ENCODE measurements at regions not wholly inside any gene's neighbourhood (a gene's known extent, or its start where the extent isn't known, plus 50 kb on each side); places are given as distances from the start of the nearest gene placed in this dataset.
"Not testable (repeated sequence)": the region's sequence is repeated elsewhere in the genome, so short reads cannot be mapped to it uniquely, and the experiment has no call there.

GRCh38 chr9:119905724-119906123 is 536.5 kb upstream of the BRINP1 start:
- peak; percentile 55 to 84 (median 56) for DNase-seq

DNA sequence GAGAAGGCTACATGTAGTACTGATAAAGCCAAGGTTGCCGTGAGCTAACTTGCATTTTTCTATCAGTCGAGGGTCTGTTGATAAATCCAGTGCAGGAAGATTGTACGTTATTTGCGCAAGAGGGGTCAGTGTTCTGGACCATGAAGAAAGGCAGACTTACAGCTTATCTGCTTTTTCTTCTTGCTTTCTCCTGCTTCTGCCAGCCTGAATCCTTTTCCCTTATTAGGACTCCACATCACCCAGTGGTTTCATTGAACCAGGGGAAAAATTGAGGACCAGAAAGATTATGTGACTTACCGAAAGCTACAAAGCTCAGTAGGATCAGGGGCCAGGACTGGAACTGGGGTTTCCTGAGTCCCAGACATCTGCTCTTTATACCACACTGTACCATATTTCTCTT is 534.6 kb upstream of the BRINP1 start:
- DNase-seq: no peak

GRCh38 chr9:119902611-119903010 is 533.4 kb upstream of the BRINP1 start:
- DNase-seq: no peak

- DNase-seq: peak in 1 of 3 experiments; percentile 11
These were observed 529.1 kb upstream of the BRINP1 start for GRCh38 chr9:119898316-119898715.

- no peak for DNase-seq
These were observed 515.2 kb upstream of the BRINP1 start for GRCh38 chr9:119884438-119884837.

DNA sequence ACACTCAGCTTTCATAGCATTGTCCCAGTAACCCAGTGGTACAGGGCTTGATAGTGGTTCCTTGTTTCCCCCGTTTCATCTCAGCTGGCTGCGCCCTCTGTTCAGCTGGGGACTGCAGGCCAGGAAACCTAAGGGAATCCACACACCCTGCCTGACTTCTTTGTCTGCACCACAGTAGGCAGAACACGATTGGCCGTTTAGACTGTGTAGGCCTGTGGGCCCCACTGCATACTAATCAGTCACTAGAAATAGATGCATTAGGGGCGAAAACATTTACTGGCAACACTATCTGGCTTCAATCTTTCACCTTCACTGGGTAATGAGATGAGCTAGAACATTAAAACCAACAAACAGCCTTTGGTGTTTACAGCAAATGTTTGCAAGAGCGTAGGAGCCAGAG is 512.7 kb upstream of the BRINP1 start:
- DNase-seq: no peak

- DNase-seq: no peak
These were observed 511.1 kb upstream of the BRINP1 start for GRCh38 chr9:119880361-119880760.

- peak in 2 of 3 experiments; percentile 38 to 73 for DNase-seq
These were observed 508.1 kb upstream of the BRINP1 start for GRCh38 chr9:119877306-119877705.

DNA sequence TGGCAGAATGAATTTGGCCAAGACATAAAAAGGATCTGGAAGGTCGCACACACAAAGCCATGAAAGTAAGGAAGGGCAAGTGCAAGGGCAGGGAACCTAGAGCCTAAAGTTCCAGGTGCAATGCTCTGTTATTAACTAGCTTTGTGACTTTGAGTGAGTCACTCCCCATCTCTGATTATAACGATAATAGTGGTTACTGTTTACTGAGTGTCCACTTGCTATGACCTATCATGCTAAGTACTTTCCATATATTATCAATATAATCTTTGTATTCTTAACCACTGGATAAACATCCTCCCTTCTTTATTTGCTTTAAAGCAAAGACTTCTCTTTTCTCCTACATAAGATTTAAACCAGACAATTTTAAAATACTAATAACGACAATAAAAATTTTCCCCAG is 504.6 kb upstream of the BRINP1 start:
- no peak for DNase-seq

DNA sequence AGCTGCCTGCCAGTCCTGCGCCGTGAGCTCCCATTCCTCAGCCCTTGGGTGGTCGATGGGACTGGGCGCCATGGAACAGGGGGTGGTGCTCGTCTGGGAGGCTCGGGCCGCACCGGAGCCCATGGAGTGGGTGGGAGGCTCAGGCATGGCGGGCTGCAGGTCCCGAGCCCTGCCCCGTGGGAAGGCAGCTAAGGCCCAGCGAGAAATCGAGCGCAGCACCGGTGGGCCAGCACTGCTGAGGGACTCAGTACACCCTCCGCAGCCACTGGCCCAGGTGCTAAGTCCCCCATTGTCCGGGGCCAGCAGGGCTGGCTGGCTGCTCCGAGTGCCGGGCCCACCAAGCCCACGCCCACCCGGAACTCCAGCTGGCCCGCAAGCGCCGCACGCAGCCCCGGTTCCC is 501.0 kb upstream of the BRINP1 start:
- DNase-seq: not testable (repeated sequence)

DNA sequence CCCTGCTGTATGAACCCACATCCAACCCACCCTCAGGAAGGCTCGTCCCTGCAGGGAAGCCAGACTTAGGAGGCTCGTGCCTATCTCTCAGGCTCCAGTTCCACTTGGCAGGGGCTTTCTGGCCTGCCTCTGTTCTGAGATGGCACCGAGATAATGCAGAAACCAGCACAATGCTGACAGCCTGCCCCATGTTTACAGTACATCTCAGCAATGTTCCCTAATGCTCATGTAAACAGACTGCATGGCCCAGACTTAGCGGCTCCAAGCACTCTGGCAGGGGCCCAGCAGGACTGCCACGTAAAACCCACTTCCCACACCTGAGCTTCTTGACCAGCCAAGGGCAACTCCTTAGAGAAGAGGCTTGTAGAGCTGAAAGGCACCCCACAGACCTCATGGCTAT is 499.5 kb upstream of the BRINP1 start:
- DNase-seq: peak; percentile 61 to 96 (median 86)

DNA sequence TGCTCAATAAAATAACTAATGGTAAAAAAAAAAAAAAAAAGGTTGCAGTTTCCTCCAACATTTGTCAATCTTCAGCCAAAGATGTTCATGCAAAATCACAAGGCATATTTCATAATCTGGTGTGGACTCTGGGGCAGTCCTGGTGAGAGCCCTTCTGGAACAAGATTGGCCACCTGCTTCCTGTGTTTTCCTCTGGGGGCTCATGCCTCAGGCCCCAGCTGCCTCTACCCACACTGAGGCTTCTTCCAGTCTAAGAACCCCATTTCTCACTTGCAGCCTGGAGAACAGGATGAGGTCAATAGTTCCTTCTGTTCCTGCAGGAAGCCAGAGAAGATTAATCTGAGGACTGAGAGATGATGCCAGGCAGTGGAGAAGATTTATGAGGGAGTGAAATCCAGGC is 492.6 kb upstream of the BRINP1 start:
- no peak for DNase-seq

- no peak for DNase-seq
These were observed 489.9 kb upstream of the BRINP1 start for GRCh38 chr9:119859128-119859527.

- peak in 2 of 3 experiments; percentile 51 to 83 for DNase-seq
These were observed 483.9 kb upstream of the BRINP1 start for GRCh38 chr9:119853126-119853525.

DNA sequence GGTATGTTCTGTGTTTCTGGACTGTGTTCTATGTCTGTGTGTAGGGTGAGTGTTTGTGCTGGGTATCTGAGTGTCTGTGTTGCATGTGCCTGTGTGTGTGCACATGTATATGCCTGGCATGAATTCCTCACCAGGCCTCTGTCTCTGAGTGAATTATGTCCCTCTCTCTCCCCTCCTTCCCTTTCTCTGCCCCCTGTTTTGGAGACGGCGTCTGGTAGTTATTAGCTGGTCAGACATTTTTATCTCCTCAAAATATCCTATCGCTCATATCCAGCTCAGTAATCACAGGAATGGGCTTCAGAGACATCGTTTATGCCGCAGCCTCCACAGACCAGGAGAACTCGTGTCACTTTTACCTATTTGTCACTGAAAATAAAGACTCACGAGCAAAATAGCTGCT is 483.2 kb upstream of the BRINP1 start:
- peak in 1 of 3 experiments; percentile 46 for DNase-seq

GRCh38 chr9:119844431-119844830 is 475.2 kb upstream of the BRINP1 start:
- no peak for DNase-seq

- no peak for DNase-seq
These were observed 471.8 kb upstream of the BRINP1 start for GRCh38 chr9:119841016-119841415.

GRCh38 chr9:119839888-119840287 is 470.7 kb upstream of the BRINP1 start:
- DNase-seq: no peak

DNA sequence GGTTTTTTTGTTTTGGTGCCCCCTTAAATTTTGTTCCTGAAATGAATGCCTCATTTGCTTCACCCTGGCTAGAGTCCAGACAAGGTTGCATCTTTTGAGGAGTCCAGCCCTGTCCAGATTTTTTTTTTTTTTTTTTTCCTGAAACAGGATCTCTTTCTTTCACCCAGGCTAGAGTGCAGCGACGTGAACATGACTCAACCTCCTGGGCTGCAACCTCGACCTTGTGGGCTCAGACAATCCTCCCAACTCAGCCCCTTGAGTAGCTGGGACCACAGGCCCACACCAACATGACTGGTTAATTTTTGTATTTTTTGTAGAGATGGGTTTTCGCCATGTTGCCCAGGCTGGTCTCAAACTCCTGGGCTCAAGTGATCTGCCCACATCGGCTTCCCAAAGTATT is 469.0 kb upstream of the BRINP1 start:
- DNase-seq: no peak

GRCh38 chr9:119836036-119836435 is 466.8 kb upstream of the BRINP1 start:
- peak in 2 of 3 experiments; percentile 68 to 93 for DNase-seq

GRCh38 chr9:119834064-119834620 is 464.9 kb upstream of the BRINP1 start:
- no peak for DNase-seq

DNA sequence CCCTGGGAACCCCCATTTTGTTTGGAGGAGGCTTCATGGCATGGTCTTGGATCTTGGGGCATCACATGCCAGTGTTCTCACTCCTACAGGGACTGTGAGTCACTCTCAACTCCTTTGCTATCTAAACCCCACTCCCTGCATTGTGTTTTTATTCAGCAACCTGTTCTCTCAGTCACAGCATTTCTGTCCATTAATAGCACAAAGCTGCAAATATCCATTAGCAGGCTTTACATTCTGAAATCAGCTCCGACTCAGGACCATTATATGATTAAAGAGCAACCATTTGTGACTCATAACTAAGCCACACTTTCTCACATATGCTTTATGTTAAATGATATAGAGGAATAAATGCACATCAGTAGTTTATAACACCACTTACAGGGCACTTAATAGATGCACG is 462.1 kb upstream of the BRINP1 start:
- no peak for DNase-seq

- DNase-seq: peak in 1 of 3 experiments; percentile 36
These were observed 460.5 kb upstream of the BRINP1 start for GRCh38 chr9:119829748-119830147.

- DNase-seq: peak in 1 of 3 experiments; percentile 44
These were observed 460.0 kb upstream of the BRINP1 start for GRCh38 chr9:119829186-119829585.

DNA sequence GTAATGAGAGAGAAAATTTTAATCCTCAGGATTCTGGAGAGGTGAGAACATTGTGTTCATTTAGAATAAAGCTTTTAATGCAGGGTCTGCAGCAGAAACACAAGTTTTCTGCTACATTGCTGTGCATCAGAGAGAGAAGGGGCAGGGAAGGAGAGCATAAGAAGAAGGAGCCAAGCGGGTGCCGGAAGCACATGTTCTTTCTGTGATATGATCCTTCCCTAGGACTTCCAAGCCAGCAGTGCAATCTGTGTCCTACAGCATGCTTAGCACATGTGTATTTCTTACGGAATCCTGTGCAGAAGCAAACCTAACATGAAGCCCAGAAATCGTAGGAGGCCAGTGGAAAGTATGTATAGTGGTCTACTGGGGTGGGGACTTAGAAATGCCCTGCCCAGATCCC is 458.3 kb upstream of the BRINP1 start:
- DNase-seq: no peak

- DNase-seq: no peak
These were observed 457.9 kb upstream of the BRINP1 start for GRCh38 chr9:119827126-119827525.
